Mucosa of stomach (tissue), 1 donor: ENCODE measurements at regions not wholly inside any gene's neighbourhood (a gene's known extent, or its start where the extent isn't known, plus 50 kb on each side); places are given as distances from the start of the nearest gene placed in this dataset.

ENCODE experiments used
- H3K27me3 ChIP-seq: one replicate; pipeline ENCODE4 v1.7.0; 2013; ENCODE audit warnings: mild to moderate bottlenecking, low read length; ENCODE audit not compliant: control insufficient read depth, insufficient read depth
- H3K36me3 ChIP-seq: one replicate; pipeline ENCODE4 v1.7.0; 2013; ENCODE audit warnings: low read length; ENCODE audit not compliant: control insufficient read depth, insufficient read depth
- H3K4me1 ChIP-seq: one replicate; pipeline ENCODE4 v1.7.0; 2013; ENCODE audit warnings: mild to moderate bottlenecking, low read length; ENCODE audit not compliant: control insufficient read depth, insufficient read depth
- H3K4me3 ChIP-seq: one replicate; pipeline ENCODE4 v1.7.0; 2013; ENCODE audit warnings: low read length
- H3K9ac ChIP-seq: one replicate; pipeline ENCODE4 v1.7.0; 2013; ENCODE audit warnings: mild to moderate bottlenecking, low read length, moderate library complexity
- H3K9me3 ChIP-seq: one replicate; pipeline ENCODE4 v1.7.0; 2013; ENCODE audit warnings: mild to moderate bottlenecking, low read length, moderate library complexity; ENCODE audit not compliant: control insufficient read depth
- donor health status: Pancreatic carcinoma.

DNA sequence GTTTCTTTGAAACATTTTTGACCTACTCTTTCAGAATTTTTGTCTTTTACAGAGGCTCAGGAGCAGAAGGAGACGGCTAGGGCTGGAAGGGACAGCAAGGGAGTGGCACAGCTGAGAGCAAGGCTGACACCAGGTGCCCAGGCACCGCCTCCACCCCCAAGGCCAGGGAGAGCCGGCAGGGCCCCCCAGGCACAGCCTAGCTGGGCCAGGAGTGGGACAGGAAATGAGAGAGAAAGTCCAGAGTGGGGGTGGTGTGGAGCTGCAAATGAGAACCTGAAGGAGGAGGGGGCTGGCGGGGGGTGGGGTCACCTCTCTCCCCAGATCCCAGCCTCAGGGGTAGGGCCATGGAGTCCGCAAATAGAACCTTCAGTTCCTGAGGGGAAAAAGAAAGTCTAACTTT is 236.7 kb downstream of the CDC5L start:
- H3K9me3 ChIP-seq: no peaks in the 10 kb centered on the region
- H3K4me3 ChIP-seq: no peak overlapping the region
- H3K4me1 ChIP-seq: peaks cover 15% of the 10 kb centered on the region
- H3K9ac ChIP-seq: no peak overlapping the region
- H3K27me3 ChIP-seq: no peaks in the 10 kb centered on the region
- no peaks in the 10 kb centered on the region for H3K36me3 ChIP-seq

DNA sequence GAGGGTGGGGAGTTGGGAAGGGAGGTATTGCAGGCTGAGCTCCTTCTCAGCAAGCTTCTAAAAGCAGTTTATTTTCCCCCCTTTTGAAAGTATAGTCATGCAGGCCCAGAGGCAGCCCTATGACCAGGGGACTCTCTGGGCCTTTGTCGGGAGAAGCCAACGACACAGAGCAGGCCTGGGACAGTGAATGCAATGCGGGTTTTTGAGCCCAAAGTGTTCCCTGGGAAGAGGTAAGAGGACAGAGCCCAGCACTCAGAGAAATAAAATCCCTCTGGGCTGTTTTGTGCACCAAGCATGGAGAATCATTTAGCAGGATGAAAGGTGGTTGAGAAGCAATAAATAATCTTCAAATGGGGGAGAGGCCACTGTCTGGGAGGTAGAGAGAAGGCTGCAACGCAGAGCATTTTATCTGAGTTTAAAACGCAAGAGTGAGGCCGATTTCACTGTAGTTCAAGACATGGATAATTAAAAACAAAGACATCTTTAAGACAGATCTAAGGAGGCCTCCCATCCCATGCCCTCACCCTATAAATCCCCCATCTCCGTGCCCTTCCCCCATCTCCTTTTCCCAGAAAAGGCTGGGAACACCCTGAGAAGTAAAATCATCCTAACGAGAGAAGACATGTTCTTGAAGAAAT is 237.5 kb downstream of the CDC5L start:
- Histone ChIP-seq H3K9me3 (no peaks in the 10 kb centered on the region), H3K27me3 (no peaks in the 10 kb centered on the region), H3K4me3 (no peak overlapping the region), H3K36me3 (no peaks in the 10 kb centered on the region), H3K9ac (no peak overlapping the region), H3K4me1 (peaks cover 15% of the 10 kb centered on the region)

DNA sequence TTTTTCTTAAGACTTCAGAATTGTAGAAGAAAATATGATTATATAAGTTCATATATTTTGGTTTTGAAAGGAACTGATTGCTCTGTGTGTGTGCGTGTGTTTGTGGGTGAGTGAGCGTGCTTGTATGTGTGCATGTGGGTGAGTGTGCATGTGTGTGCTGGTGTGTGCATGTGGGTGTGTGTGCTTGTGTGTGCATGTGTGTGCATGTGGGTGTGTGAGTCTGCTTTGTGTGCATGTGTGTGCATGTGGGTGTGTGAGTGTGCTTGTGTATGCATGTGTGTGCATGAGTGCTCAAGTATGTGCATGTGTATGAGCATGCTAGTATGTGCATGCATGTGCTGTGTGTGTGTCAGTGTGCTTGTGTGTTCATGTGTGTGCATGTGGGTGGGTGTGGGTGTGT is 238.5 kb downstream of the CDC5L start:
- Histone ChIP-seq H3K9me3 (no peaks in the 10 kb centered on the region), H3K27me3 (no peaks in the 10 kb centered on the region), H3K4me1 (peaks cover 15% of the 10 kb centered on the region), H3K36me3 (no peaks in the 10 kb centered on the region), H3K4me3 (no peak overlapping the region), H3K9ac (no peak overlapping the region)

DNA sequence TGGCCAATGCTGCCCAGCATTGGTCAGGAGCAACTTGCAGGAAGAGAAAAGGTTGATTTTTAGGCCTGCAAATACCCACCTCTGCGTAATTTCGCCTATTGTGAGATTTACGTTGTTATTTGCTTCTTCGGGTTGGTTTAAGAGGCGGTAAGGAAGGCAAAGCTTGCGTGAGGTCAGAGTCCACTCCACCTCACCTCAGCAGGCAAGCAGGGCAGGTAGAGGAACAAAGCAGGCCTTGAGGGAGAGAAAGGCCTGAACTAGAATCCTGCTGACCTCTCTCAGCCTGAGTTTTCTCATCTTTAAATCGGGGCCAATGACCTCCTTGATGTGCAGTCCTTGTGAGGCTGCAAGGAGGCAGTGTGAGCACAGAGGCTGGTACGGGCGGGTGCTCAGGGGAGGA is 239.1 kb downstream of the CDC5L start:
- Histone ChIP-seq H3K27me3 (no peaks in the 10 kb centered on the region), H3K4me1 (peaks cover 15% of the 10 kb centered on the region), H3K4me3 (no peak overlapping the region), H3K9me3 (no peaks in the 10 kb centered on the region), H3K36me3 (no peaks in the 10 kb centered on the region), H3K9ac (no peak overlapping the region)

DNA sequence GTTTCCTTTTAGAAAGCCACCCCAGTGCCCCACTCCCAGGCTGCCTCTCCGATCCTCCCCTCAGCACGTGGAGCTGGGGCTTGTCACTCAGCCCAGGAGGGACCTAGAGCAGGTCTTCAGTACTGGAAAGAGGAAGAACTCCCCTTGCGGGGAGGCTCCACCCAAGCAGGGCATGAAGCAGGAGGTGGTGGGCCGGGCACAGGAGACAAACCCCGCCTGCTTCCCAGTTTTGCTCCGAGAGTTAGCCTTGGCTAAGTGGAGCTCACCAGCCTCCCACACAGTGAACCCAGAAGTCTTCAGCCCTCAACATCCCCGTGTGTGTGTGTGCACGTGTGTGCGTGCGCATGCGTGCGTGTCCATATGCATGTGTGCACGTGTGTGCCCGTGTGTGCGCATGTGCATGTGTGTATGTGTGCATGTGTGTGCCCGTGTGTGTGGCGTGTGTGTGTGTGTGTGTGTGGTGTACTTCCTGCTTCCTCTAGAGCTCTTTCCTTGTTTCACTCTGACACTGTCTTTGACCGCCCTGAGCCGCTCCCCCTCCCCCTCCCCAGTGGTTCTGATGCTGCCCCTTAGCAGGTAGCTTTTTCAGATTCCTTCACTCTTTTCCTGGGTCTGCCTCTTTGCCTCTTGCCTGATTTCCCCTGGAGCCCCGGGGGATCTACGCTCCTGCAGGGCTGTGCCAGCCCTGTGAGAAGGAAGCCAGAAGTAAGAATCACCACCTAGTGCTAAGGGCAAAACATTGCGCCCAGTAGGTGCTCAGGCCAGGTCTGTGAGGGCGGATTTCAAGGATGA is 239.8 kb downstream of the CDC5L start:
- Histone ChIP-seq H3K27me3 (no peaks in the 10 kb centered on the region), H3K4me3 (no peak overlapping the region), H3K9me3 (no peaks in the 10 kb centered on the region), H3K36me3 (no peaks in the 10 kb centered on the region), H3K9ac (no peak overlapping the region), H3K4me1 (peaks cover 15% of the 10 kb centered on the region)

DNA sequence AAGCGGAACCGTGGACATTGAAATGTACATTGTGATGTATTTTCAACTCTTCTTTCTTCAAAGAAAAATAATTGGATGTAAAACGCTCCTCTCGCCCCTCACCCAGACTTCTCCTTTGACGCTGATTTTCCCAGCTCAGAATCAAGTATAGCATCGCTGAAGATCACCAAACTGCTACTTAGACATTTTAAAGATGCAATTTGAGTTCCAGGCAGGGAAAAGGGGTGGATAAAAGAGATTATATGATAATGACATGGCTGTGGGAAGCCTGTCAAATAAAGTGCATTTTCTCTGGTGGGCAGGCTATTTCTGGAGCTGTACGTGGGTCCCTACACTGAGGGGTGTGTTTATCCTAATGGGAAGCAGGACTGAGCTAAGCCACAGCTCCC is 240.4 kb downstream of the CDC5L start:
- Histone ChIP-seq H3K9ac (no peak overlapping the region), H3K9me3 (no peaks in the 10 kb centered on the region), H3K36me3 (no peaks in the 10 kb centered on the region), H3K4me1 (peaks cover 15% of the 10 kb centered on the region), H3K4me3 (no peak overlapping the region), H3K27me3 (no peaks in the 10 kb centered on the region)

DNA sequence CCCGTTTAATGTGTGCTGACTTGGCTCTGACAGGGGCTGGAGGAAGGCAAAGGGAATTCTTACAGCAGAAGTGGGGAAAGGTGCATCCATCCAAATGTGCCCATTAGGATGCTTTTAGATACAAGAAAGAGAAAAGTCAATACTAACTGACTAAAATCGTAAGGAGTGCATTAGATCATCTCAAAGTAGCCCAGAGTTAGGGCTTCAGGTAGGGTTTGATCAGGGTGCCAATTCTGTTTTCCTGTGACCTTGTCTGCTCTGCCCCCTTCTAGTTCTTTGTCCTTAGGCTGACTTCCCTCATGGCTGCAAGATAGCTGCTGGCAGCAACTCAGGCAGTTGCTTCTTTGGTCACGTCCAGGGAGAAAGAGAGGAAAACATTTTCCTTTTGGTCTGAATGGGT is 240.8 kb downstream of the CDC5L start:
- Histone ChIP-seq H3K36me3 (no peaks in the 10 kb centered on the region), H3K27me3 (no peaks in the 10 kb centered on the region), H3K4me3 (no peak overlapping the region), H3K9ac (no peak overlapping the region), H3K9me3 (no peaks in the 10 kb centered on the region), H3K4me1 (peaks cover 15% of the 10 kb centered on the region)

DNA sequence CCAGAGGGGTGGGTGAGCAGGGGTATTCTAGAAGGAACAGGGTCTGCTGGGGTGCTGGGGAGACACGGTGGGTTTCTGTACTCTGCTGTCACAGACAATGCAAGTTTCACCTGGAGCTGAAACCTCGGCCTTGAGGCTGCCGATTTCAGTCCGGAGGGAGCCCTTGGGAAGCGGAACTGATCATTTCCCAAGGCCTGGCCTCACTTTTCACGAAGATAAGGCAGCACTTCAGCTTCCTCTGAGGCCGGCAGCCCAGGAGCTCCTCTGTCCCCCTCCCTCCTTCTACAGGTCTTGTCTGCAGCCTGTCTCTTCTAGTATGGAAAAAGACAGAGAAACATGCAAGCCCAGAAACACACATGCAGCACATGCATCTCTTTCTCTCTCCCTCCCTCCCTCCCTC is 242.1 kb downstream of the CDC5L start:
- Histone ChIP-seq H3K9me3 (no peaks in the 10 kb centered on the region), H3K4me1 (peaks cover 15% of the 10 kb centered on the region), H3K27me3 (no peaks in the 10 kb centered on the region), H3K4me3 (no peak overlapping the region), H3K36me3 (no peaks in the 10 kb centered on the region), H3K9ac (no peak overlapping the region)

DNA sequence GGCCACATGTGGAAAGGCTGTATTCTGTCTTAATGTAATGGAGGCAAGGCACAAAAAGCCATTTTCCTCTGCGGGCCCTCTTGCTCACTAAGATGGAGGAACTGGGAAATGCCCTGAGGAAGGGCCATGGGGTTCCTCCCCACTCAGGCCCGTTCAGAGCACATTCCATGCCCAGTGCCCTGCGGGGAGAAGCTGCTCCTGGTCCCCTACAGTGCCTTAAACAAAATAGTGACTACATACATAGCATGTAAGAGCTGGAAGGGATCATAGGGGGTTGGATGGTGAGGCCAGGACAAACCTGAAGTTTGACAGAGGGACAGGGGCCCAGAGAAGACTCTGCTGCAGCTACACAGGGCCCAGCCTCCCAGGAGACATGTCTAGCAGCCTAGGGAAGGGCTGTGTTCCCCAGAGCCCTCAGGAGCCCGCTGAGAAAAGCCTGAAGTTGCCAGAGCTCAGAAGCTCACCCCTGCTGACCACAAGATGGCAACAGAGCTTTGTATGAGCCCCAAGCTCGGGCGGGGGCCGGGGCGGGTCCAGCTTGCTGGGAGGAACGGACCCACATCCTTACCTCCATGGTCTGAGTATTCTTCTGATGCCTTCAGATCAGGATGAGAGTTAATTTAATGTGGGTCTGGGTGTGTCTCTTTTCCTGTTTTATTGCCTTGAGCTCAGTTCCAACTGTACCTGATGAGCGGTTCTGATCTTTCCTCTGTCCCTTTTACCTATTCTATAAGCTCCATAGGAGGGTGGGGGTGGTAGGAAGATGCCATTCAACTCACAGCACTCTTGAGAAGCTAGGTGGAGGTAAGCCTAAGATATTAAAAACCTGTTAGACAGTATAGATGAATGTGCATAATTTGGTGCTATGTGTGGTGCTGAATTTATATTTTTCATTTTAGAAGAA is 242.9 kb downstream of the CDC5L start:
- H3K9me3 ChIP-seq: no peaks in the 10 kb centered on the region
- H3K9ac ChIP-seq: no peak overlapping the region

DNA sequence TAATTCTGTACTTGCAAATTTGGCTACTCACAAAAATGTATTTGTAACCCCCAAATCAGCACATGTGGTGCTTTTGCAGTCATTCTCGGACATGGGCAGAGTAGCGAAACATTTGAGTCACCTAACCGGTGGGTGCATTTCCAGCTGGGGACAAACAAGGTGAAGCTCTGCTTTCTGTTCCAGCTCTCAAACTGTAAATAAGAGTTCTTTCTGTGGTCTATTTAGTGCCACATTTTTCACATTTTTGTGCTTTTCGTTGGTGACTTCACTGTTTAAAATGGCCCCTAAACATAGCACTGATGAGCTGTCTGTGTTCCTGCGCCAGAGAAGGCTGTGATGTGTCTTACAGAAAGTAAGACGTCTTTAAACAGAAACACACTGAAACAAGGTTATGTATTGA is 244.5 kb downstream of the CDC5L start:
- Histone ChIP-seq H3K27me3 (no peaks in the 10 kb centered on the region), H3K36me3 (no peaks in the 10 kb centered on the region), H3K9me3 (no peaks in the 10 kb centered on the region), H3K4me1 (peaks cover 7% of the 10 kb centered on the region), H3K9ac (no peak overlapping the region), H3K4me3 (no peak overlapping the region)

More for the DNA sequence above, 242.9 kb downstream of the CDC5L start:
- no peaks in the 10 kb centered on the region for H3K27me3 ChIP-seq
- H3K36me3 ChIP-seq: no peaks in the 10 kb centered on the region
- no peak overlapping the region for H3K4me3 ChIP-seq
- H3K4me1 ChIP-seq: peaks cover 15% of the 10 kb centered on the region

DNA sequence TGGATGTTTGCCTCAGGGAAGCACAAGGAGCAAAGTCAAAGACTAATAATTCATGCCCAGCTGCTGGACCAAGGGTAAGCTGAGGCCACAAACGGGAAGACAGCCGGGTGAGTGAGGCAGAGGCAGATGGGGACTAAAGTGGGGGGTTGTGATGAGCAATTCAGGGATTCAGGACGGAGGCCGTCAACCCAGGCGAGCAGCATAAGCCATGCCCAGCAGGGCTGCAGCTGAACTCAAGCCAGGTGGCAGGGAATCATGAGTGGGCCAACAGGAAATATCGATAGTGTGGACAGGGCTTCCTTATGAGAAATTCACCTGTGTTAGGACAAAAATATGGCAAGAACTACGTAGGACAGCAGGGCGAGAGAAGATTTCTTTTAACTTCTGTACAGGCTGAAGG is 246.8 kb downstream of the CDC5L start:
- no peaks in the 10 kb centered on the region for H3K4me1 ChIP-seq
- no peaks in the 10 kb centered on the region for H3K27me3 ChIP-seq
- no peak overlapping the region for H3K9ac ChIP-seq
- H3K4me3 ChIP-seq: no peak overlapping the region
- H3K9me3 ChIP-seq: no peaks in the 10 kb centered on the region
- H3K36me3 ChIP-seq: no peaks in the 10 kb centered on the region

DNA sequence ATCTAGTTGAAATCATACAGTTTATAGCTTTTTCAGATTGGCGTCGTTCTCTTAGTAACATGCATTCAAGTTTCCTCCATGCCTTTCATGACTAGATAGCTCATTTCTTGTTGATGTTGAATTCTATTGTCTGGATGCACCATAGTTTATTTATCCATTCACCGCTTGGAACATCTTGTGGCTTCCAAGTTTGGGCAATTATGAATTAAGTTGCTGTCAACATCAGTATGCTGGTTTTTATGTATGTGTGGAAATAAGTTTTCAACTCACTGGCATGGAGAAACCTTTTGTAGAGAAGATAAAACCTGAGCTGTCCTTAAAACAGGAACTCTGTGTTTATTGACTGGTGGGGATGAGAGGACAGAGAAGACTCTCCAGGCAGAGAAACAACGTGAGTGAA is 248.0 kb downstream of the CDC5L start:
- no peak overlapping the region for H3K4me3 ChIP-seq
- H3K27me3 ChIP-seq: no peaks in the 10 kb centered on the region
- H3K4me1 ChIP-seq: no peaks in the 10 kb centered on the region
- no peaks in the 10 kb centered on the region for H3K36me3 ChIP-seq
- H3K9ac ChIP-seq: no peak overlapping the region
- no peaks in the 10 kb centered on the region for H3K9me3 ChIP-seq
